Thyroid gland (tissue), 4 donors: ENCODE measurements at regions not wholly inside any gene's neighbourhood (a gene's known extent, or its start where the extent isn't known, plus 50 kb on each side); places are given as distances from the start of the nearest gene placed in this dataset.

Source experiments
- POLR2A ChIP-seq, 2 donors: fragments of 450-650 bp; IDR thresholded peaks; one replicate each; pipeline ENCODE4 v1.6.1; 2017; ENCODE audit warnings: antibody characterized with exemption in 2 of 2, mild to moderate bottlenecking in 2 of 2, moderate library complexity in 1 of 2
- TF ChIP-seq, protein P1 (sequence below), 6 experiments: fragments of 200-600 bp in 3 of 6; fragments of 450-650 bp in 3 of 6; sonication (generic) in 3 of 6; IDR thresholded peaks; one replicate each; pipeline ENCODE4 v1.5.1; 2016 to 2019; ENCODE audit warnings: antibody characterized with exemption in 6 of 6, mild to moderate bottlenecking in 2 of 6, inconsistent platforms in 1 of 6, moderate library complexity in 1 of 6

DNA sequence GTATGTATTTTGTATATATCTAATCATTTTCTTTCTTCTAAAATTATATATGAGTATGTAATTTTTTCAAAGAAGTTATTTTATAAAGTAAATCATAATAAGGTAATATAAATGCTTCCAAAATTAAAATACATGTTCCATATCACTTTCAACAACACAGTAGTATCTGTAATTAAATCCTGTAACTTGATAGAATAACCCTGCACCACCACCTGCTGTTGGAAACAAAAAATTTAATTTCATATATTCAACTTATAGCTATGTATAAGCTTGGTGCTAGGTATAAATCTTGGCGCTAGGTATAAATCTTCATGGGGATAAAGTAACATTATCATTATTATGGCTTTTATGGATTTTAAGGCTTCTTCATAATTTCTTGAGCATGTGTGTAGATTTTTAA, 149.7 kb upstream of the DCN start:
- TF ChIP-seq, protein P1, sequence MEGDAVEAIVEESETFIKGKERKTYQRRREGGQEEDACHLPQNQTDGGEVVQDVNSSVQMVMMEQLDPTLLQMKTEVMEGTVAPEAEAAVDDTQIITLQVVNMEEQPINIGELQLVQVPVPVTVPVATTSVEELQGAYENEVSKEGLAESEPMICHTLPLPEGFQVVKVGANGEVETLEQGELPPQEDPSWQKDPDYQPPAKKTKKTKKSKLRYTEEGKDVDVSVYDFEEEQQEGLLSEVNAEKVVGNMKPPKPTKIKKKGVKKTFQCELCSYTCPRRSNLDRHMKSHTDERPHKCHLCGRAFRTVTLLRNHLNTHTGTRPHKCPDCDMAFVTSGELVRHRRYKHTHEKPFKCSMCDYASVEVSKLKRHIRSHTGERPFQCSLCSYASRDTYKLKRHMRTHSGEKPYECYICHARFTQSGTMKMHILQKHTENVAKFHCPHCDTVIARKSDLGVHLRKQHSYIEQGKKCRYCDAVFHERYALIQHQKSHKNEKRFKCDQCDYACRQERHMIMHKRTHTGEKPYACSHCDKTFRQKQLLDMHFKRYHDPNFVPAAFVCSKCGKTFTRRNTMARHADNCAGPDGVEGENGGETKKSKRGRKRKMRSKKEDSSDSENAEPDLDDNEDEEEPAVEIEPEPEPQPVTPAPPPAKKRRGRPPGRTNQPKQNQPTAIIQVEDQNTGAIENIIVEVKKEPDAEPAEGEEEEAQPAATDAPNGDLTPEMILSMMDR (IDR thresholded peaks at IDR 0.05): no peak
- TF ChIP-seq POLR2A (IDR thresholded peaks at IDR 0.05): no peak
